ENCODE measurements at regions not wholly inside any gene's neighbourhood (a gene's known extent, or its start where the extent isn't known, plus 50 kb on each side); places are given as distances from the start of the nearest gene placed in this dataset.
A peak's percentile ranks its signal among the peaks of the same experiment; 100 is the strongest.

- Histone ChIP-seq H3F3A (ENCODE audit: low read depth) (peaks cover 11% of the 10 kb centered on the region), H3K9me3 (ENCODE audit: low read depth) (peaks cover 3% of the 10 kb centered on the region), H4K20me1 (ENCODE audit: low read depth) (no peaks in the 10 kb centered on the region), H2AFZ (replicated peaks) (no peak overlapping the region), H3K9ac (no peak overlapping the region), H3K27ac (no peak overlapping the region), H3K4me2 (peak overlapping the region; percentile 19), H3K4me3 (no peak overlapping the region), H3K36me3 (no peaks in the 10 kb centered on the region), H3K4me1 (peaks cover 22% of the 10 kb centered on the region), H3K27me3 (no peaks in the 10 kb centered on the region), H3K79me2 (ENCODE audit: low read depth) (no peaks in the 10 kb centered on the region)
- DNase-seq (ENCODE audit: low spot score): no peak
- no peaks in the 10 kb centered on the region for H3K27me3 Mint-ChIP-seq (ENCODE audit: insufficient read depth, low read depth)
- no peak overlapping the region for H3K4me3 Mint-ChIP-seq
- peaks cover 2% of the 10 kb centered on the region for H3K9me3 Mint-ChIP-seq
- TF ChIP-seq EZH2phosphoT487 (IDR thresholded peaks at IDR 0.05): no peak
- TF ChIP-seq EZH2 (IDR thresholded peaks at IDR 0.05): no peak
- no peak for TF ChIP-seq CTCF (IDR thresholded peaks at IDR 0.05)
- peaks cover 15% of the 10 kb centered on the region for H3K4me1 Mint-ChIP-seq
- H3K27ac Mint-ChIP-seq: no peak overlapping the region
- peaks cover 66% of the 10 kb centered on the region for H3K36me3 Mint-ChIP-seq
Measured at GRCh38 chr11:92794783-92795182, 174.7 kb upstream of the MTNR1B start.

DNA sequence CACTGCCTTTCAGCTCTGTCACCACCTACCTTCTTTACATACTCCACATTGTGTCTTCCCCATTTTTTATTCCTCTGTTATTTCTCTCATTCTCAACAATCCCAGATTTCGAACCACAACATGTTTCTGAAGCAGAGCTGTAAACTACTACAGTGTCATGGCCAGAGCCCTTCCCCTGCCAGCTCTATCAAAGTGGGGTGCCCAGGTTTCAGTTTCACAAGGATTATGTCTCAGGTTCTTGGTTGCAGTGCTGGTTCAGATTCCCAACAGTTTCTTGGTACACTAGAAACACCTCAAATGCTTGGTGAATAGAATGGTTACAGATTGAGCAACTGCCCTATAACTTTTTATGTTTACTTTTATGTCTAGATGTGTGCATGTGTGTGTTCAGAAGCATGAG, 172.7 kb upstream of the MTNR1B start:
- Mint-ChIP-seq H3K9me3 (peaks cover 2% of the 10 kb centered on the region), H3K27me3 (ENCODE audit: insufficient read depth, low read depth) (no peaks in the 10 kb centered on the region), H3K4me3 (no peak overlapping the region), H3K4me1 (peaks cover 15% of the 10 kb centered on the region), H3K27ac (no peak overlapping the region), H3K36me3 (peaks cover 64% of the 10 kb centered on the region)
- H3K79me2 ChIP-seq (ENCODE audit: low read depth): no peaks in the 10 kb centered on the region
- H3K36me3 ChIP-seq: no peaks in the 10 kb centered on the region
- TF ChIP-seq EZH2 (IDR thresholded peaks at IDR 0.05) (no peak), EZH2phosphoT487 (IDR thresholded peaks at IDR 0.05) (no peak), CTCF (IDR thresholded peaks at IDR 0.05) (no peak)
- H3K4me2 ChIP-seq: no peak overlapping the region
- no peak overlapping the region for H3K9ac ChIP-seq
- peaks cover 22% of the 10 kb centered on the region for H3K4me1 ChIP-seq
- H3K9me3 ChIP-seq (ENCODE audit: low read depth): peaks cover under 1% of the 10 kb centered on the region
- DNase-seq (ENCODE audit: low spot score): no peak
- no peaks in the 10 kb centered on the region for H3K27me3 ChIP-seq
- H3K4me3 ChIP-seq: no peak overlapping the region
- H2AFZ ChIP-seq (replicated peaks): no peak overlapping the region
- no peak overlapping the region for H3K27ac ChIP-seq
- peaks cover 11% of the 10 kb centered on the region for H3F3A ChIP-seq (ENCODE audit: low read depth)
- no peaks in the 10 kb centered on the region for H4K20me1 ChIP-seq (ENCODE audit: low read depth)

- H3K4me2 ChIP-seq: no peak overlapping the region
- Mint-ChIP-seq H3K36me3 (peaks cover 63% of the 10 kb centered on the region), H3K4me1 (peaks cover 20% of the 10 kb centered on the region), H3K27ac (no peak overlapping the region), H3K27me3 (ENCODE audit: insufficient read depth, low read depth) (no peaks in the 10 kb centered on the region), H3K4me3 (no peak overlapping the region), H3K9me3 (no peaks in the 10 kb centered on the region)
- no peaks in the 10 kb centered on the region for H3K9me3 ChIP-seq (ENCODE audit: low read depth)
- H3K4me3 ChIP-seq: no peak overlapping the region
- H3K9ac ChIP-seq: no peak overlapping the region
- peaks cover 2% of the 10 kb centered on the region for H3F3A ChIP-seq (ENCODE audit: low read depth)
- no peaks in the 10 kb centered on the region for H3K27me3 ChIP-seq
- no peaks in the 10 kb centered on the region for H4K20me1 ChIP-seq (ENCODE audit: low read depth)
- no peak for TF ChIP-seq EZH2 (IDR thresholded peaks at IDR 0.05)
- peaks cover 19% of the 10 kb centered on the region for H3K4me1 ChIP-seq
- DNase-seq (ENCODE audit: low spot score): no peak
- no peak overlapping the region for H3K27ac ChIP-seq
- no peaks in the 10 kb centered on the region for H3K79me2 ChIP-seq (ENCODE audit: low read depth)
- H2AFZ ChIP-seq (replicated peaks): no peak overlapping the region
- no peaks in the 10 kb centered on the region for H3K36me3 ChIP-seq
Measured at GRCh38 chr11:92797874-92798273, 171.6 kb upstream of the MTNR1B start.

- Histone ChIP-seq H3K4me1 (peaks cover 19% of the 10 kb centered on the region), H3K4me3 (no peak overlapping the region), H3K36me3 (no peaks in the 10 kb centered on the region), H3K27ac (no peak overlapping the region), H3K9me3 (ENCODE audit: low read depth) (no peaks in the 10 kb centered on the region), H3K79me2 (ENCODE audit: low read depth) (no peaks in the 10 kb centered on the region), H3K27me3 (no peaks in the 10 kb centered on the region), H3K9ac (no peak overlapping the region), H2AFZ (replicated peaks) (no peak overlapping the region), H3F3A (ENCODE audit: low read depth) (peaks cover 8% of the 10 kb centered on the region), H4K20me1 (ENCODE audit: low read depth) (no peaks in the 10 kb centered on the region), H3K4me2 (no peak overlapping the region)
- TF ChIP-seq EZH2phosphoT487 (IDR thresholded peaks at IDR 0.05): no peak
- no peak for TF ChIP-seq CTCF (IDR thresholded peaks at IDR 0.05)
- no peak for TF ChIP-seq EZH2 (IDR thresholded peaks at IDR 0.05)
- Mint-ChIP-seq H3K27ac (no peak overlapping the region), H3K9me3 (no peaks in the 10 kb centered on the region), H3K36me3 (peaks cover 56% of the 10 kb centered on the region), H3K27me3 (ENCODE audit: insufficient read depth, low read depth) (no peaks in the 10 kb centered on the region), H3K4me3 (no peak overlapping the region), H3K4me1 (peaks cover 10% of the 10 kb centered on the region)
- DNase-seq (ENCODE audit: low spot score): no peak
Measured at GRCh38 chr11:92801685-92802084, 167.8 kb upstream of the MTNR1B start.
